Stimulated activated CD4-positive, alpha-beta T cell treated with anti-CD3 and anti-CD28 coated beads, Interleukin-4, amount 100 ng/mL, for 1 hour (primary cell): ENCODE measurements at regions not wholly inside any gene's neighbourhood (a gene's known extent, or its start where the extent isn't known, plus 50 kb on each side); places are given as distances from the start of the nearest gene placed in this dataset.
"Not testable (repeated sequence)": the region's sequence is repeated elsewhere in the genome, so short reads cannot be mapped to it uniquely, and the experiment has no call there.

Experiments used
- DNase-seq: peaks from one replicate; pipeline ENCODE4 v3.0.0-alpha.2; 2020

DNA sequence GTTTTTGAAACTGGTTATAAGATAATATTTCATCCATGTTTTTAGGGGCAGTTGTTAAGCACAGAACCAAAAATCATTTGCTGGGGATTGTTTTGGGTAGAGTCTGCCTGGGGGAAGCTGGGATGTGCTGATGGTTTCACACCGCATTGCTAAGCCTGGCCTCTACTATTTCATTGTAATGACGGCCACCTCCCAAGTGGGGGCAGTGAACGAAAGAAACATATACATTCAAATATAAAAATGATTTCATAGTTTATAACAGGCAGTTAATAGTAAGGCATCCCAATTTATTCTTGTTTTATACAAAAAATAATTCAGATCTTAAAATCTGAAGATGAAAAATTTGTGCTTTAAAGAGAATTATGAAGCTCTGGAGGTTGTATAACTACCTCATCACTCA lies 750.8 kb downstream of the REEP3 start:
- DNase-seq = no peak

GRCh38 chr10:64275001-64275400 lies 753.8 kb downstream of the REEP3 start:
- DNase-seq = no peak

- no peak for DNase-seq
Measured at GRCh38 chr10:64275774-64276173, 754.6 kb downstream of the REEP3 start.

DNA sequence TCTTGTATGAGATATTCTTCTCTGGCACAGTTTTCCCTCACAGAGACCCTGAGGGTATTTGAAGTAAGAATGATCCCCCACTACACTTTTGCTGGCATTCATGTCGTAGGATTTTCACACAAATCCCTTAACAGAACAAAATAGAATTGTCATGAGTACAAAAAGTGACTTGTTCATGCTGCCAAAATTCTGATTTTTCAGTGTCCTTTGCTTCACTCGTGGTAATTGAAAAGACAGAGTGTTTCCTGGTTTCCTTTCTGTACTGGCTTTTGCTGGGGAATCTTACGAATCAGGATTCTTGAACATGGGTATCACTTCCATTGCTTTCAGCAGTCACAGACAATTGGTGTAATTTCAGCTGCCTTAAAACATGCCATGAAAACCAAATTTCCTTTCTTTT lies 756.3 kb downstream of the REEP3 start:
- DNase-seq = no peak

DNA sequence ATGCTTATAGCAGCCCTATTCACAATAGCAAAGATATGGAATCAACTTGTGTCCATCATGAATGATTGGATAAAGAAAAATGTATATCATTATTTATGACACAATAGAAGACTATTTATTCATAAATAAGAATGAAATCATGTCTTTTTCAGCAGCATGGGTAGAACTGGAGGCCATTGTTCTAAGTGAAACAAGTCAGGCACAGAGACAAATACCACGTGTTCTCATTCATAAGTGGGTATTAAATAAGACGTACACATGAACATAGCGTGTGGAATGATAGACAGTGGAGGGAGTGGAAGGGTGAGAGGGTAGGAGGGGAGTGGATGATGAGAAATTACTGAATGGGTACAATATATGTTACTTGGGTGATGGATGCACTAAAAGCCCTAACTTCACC lies 762.4 kb downstream of the REEP3 start:
- no peak for DNase-seq

DNA sequence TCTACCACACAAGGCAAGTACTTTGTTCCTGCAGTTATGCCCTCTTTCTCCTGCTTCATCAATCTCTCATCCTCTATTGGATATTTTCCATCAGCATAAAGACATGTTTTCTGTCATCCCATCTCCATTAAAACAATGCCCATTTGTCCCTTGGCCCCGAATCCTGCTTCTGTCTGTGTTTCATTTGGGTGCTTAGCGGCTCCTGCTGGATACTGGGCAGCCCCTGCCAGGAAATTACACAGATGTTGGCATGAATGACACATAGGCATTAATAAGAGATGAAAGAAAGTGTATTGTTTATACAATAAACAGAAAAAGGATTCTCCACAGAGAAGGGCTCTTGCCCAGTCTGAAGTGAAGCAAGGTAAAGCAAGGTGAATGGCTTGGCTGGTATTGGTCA lies 765.3 kb downstream of the REEP3 start:
- DNase-seq = no peak

GRCh38 chr10:64288404-64288803 lies 767.2 kb downstream of the REEP3 start:
- DNase-seq = no peak

DNA sequence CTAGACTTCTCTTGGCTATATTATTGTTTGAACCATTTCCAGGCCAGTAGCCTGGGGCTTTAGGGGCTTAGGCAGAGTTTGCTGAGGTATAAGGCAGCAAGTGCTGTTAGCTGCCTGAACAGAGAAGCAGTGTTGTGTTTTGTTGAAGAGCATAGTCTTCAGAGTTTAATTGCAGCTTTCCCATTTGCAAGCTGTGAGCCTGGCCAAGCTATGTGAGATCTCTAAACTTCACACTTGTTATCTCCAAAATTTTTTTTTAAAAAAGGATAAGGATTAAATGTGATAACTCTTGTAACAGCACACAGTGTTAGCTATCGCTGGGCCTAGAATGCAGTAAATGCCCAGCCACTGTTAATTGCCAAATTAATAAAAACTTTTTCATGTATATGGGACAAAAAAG lies 782.4 kb downstream of the REEP3 start:
- DNase-seq = no peak

DNA sequence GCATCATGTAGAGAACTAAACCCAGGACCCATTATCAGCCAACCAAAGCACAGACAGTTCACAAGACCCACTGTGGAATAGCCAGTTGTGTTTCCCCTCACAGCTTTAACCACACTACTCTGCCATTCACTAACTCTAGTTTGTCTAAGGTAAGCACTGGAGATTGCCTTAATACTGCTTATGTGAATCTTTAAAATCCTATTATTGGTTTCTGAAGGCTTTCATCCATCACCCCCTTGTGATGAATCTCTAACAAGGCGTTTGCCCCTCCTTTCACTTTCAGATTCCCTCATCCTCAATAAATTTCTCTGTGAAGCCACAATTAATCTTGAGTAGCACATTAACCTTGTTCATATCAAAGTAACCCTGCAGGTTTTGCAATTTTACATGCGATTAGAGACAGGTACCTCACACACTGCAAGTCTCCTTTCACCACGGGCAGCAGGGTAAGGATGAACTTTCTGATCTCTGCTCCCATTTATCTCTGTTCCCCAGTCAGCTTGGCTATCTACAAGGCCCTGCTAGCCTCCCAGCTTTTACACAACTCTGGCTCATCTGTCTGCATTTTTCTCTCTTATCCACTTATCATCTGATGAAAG lies 785.6 kb downstream of the REEP3 start:
- DNase-seq = no peak

DNA sequence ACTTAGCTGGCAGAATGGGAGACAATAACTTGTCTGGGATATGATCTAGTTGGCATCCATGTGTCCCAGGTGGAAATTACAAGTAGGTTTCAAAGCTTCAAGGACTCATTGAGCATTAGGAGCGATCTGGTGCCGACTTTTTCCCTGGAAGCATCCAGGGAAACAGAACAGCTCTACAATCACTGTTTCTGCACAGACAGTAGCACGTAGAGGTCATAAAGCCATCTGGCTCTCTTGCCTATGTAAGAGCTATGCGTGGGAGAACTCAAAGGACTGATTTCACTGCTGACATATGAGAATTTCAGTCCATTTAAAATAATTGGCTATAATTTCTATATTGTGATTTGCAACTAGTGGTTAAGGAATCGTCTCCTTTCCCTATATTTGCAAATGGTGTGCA lies 791.7 kb downstream of the REEP3 start:
- no peak for DNase-seq

DNA sequence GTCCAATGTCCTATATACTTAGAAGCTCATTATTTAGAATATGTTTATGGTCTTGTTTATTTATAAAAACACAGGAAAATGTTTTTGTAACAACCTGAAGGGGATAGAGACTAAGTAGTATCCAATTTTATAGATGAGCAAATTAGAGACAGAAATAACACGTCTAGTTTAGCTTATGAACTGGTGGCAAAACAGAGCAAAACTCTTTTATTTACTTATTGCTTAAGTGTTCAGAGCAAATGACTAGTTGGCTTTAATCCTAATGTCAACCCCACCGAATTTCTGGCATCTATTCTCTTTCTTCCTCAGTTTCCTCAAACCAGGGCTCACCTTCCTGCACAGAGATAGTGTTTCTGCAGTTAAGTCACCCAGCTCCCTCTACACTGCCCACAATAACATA lies 792.8 kb downstream of the REEP3 start:
- no peak for DNase-seq

- DNase-seq = no peak
Measured at GRCh38 chr10:64316416-64316815, 795.2 kb downstream of the REEP3 start.

GRCh38 chr10:64316833-64317232 lies 795.6 kb downstream of the REEP3 start:
- DNase-seq = no peak

DNA sequence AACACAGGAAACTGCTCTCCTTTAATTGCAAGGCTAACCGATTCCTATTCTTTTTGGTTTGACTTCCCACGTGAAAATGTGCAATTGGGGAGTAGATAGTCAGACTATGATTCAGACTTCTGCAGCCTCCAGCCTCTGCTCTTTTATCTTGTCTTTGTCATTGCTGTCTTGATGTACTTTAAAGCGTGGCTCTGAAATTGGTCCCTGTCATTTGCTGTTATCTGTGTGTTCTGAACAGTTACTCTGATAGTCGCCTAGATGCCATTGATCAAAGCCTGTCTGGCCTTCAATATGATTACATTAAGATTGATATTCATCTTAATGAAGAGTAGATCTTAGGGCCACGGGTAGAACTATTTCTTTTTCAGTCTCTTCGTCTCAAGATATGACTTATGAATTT lies 799.2 kb downstream of the REEP3 start:
- no peak for DNase-seq

DNA sequence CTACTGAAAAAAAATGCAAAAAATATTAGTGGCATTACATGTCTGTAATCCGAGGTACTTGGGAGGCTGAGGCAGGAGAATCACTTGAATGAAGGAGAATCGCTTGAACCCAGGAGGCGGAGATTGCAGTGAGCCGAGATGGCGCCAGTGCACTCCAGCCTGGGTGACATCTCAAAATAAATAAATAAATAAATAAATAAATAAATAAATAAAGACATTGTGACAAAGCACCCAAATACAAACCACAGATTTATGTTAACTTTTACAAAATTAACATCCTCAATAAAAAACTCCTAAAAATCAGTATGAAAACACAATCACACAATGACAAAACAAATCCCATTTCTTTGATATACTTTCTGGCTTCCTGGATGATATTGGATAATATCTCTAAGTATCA lies 808.3 kb downstream of the REEP3 start:
- DNase-seq = no peak

DNA sequence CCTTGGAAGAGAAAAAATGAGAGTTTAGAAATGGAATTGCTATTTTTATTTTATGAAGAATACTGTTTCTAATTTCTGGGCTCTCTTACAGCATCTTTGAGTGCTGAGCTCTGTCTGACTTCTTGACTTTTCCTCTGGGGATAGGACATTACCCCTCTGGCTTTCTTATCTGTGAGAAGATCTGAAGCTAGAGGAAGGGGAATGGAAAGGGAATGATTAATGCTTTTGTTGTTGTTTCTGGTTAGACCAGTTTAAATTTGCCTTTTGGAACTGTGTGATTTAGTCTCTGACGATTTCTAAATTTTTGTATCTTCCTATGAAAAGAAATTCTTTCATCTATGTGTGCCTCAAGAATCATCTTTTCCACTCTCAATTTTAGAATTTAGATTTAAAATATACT lies 811.4 kb downstream of the REEP3 start:
- DNase-seq = no peak

DNA sequence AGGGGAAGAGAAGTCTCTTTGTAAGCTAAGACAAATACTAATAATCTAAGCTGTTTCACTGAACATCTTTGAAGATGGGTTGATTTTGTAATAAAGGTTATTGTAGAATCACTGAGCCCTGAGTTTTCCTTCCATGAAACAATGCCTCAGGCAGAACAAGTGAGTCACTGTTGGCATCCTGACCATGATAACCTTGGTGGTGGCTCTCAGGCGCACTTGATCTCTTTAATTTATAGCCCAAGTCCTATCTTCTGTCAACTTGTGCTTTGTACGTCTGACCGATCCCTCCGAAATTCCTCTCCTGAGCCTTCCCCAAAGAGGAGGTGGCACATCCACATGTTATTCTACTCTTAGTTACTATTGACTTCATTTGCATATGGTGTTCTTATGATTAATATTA lies 812.9 kb downstream of the REEP3 start:
- DNase-seq = no peak

DNA sequence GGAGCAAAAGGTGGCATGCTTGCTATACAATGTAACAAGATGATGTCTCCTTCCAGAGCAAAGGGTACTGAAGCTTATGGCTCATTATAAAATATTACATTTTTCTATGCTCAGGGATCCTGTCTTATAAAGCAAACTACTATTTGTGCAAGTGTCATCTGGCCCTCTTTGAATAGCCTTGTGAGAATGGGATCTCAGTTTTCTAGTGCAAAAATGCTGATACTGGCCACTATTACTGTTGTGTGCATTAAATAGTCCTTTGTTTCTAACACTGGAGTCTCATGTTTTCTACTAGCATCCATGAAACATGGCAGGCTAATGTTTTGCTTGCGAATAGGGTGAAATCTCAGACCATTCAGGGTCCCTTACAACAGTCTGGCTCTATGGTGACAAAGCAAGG lies 823.0 kb downstream of the REEP3 start:
- no peak for DNase-seq

DNA sequence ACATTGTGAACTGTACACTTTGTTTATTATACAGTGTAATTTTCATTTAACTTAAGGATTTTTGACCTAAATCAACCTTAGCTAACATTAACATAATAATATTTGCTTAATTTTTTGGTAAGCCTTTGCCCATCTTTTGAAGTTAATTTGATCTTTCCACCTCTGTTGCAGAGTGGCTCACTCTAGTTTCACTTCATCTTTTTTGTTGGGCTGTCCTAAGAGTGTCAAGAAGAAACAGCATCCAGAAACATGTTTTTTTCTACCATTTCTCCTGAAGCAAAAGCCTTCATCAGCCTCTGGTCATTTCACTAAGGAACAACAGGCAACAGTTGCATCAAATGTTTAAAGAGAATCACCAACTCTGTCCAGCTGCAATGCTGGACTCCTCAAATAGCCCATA lies 824.7 kb downstream of the REEP3 start:
- no peak for DNase-seq

GRCh38 chr10:64346389-64346788 lies 825.2 kb downstream of the REEP3 start:
- no peak for DNase-seq

GRCh38 chr10:64350665-64351064 lies 829.5 kb downstream of the REEP3 start:
- no peak for DNase-seq

- no peak for DNase-seq
Measured at GRCh38 chr10:64358907-64359306, 837.7 kb downstream of the REEP3 start.

- DNase-seq = not testable (repeated sequence)
Measured at GRCh38 chr10:64360240-64360639, 839.0 kb downstream of the REEP3 start.

GRCh38 chr10:64363687-64364086 lies 842.5 kb downstream of the REEP3 start:
- DNase-seq = no peak

DNA sequence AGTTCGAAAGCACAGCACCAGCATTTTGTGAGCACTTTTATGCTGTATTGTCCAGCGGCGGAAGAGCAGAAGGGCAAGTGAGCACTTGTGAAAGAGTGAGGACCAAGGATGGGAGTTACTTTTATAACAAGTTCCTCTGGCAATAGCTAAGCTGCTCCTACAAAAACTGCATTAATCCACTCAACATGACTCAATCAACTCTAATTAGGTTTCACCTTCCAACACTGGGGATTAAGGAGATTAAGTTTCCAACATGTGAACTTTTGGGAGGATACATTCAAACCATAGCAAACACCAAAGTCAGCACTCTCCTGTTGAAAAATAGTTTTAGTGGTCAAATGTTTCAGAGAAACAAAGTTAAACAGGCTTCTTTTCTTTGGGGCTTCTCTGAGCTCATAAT lies 844.5 kb downstream of the REEP3 start:
- no peak for DNase-seq

DNA sequence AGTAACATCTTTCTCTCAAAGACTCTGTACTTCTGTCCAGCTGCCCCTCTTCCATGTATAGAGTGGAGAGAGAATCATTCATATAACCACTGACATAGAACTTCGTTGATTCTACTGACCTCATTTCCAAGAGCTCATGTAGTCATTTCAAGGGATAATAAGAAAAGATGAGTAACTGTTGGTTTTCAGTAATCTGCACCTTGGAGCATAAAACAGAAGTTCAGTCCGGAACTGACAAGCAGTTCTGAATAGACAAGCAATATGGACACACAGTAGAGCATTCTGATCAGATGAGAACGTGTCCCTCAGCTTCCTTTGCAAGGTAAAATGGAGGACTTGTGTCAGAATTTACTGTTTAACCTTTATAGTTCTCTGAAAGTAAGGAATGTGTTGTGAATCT lies 847.1 kb downstream of the REEP3 start:
- no peak for DNase-seq
